Stimulated activated effector memory CD8-positive, alpha-beta T cell treated with anti-CD3 and anti-CD28 coated beads, Interleukin-12 subunit alpha, Interleukin-12 subunit beta, amount 100 ng/mL, for 72 hours (primary cell): ENCODE measurements at regions not wholly inside any gene's neighbourhood (a gene's known extent, or its start where the extent isn't known, plus 50 kb on each side); places are given as distances from the start of the nearest gene placed in this dataset.
A peak's percentile ranks its signal among the peaks of the same experiment; 100 is the strongest.

Source experiments
- ATAC-seq: fragments of 150-1000 bp; cut with Tn5 transposase; 2 replicates; pipeline ENCODE4 v1.10.0; 2021
- DNase-seq, 2 donors: peaks; one replicate each; pipeline ENCODE4 v3.0.0; 2021 to 2022; ENCODE audit warnings: low spot score in 2 of 2
- H3K27ac Mint-ChIP-seq: one replicate; pipeline ENCODE4 v1.8.0; 2022; ENCODE audit warnings: mild to moderate bottlenecking, mixed read lengths
- H3K36me3 Mint-ChIP-seq: one replicate; pipeline ENCODE4 v1.8.0; 2022; ENCODE audit warnings: mild to moderate bottlenecking, mixed read lengths
- H3K4me1 Mint-ChIP-seq: one replicate; pipeline ENCODE4 v1.8.0; 2022; ENCODE audit warnings: mixed read lengths
- H3K4me3 Mint-ChIP-seq: one replicate; pipeline ENCODE4 v1.8.0; 2022; ENCODE audit warnings: mild to moderate bottlenecking, mixed read lengths
- H3K9me3 Mint-ChIP-seq: one replicate; pipeline ENCODE4 v1.8.0; 2022; ENCODE audit warnings: mixed read lengths

GRCh38 chr2:47237375-47238334, 61.3 kb upstream of the CALM2 start:
- Mint-ChIP-seq H3K4me3 (no peak overlapping the region), H3K27ac (peak overlapping the region; percentile 67), H3K36me3 (no peaks in the 10 kb centered on the region), H3K9me3 (no peaks in the 10 kb centered on the region), H3K4me1 (no peaks in the 10 kb centered on the region)
- peak; percentile 62 for ATAC-seq
- DNase-seq: no peak

GRCh38 chr2:47236503-47237215, 60.3 kb upstream of the CALM2 start:
- DNase-seq: no peak

GRCh38 chr2:47235132-47235531, 58.8 kb upstream of the CALM2 start:
- ATAC-seq (no peak), DNase-seq (no peak)
- no peaks in the 10 kb centered on the region for H3K36me3 Mint-ChIP-seq
- no peak overlapping the region for H3K27ac Mint-ChIP-seq
- H3K9me3 Mint-ChIP-seq: no peaks in the 10 kb centered on the region
- no peak overlapping the region for H3K4me3 Mint-ChIP-seq
- no peaks in the 10 kb centered on the region for H3K4me1 Mint-ChIP-seq

More at GRCh38 chr2:47236503-47237215, 60.3 kb upstream of the CALM2 start:
- H3K9me3 Mint-ChIP-seq: no peaks in the 10 kb centered on the region
- H3K36me3 Mint-ChIP-seq: no peaks in the 10 kb centered on the region
- ATAC-seq: no peak
- no peak overlapping the region for H3K4me3 Mint-ChIP-seq
- H3K4me1 Mint-ChIP-seq: no peaks in the 10 kb centered on the region
- H3K27ac Mint-ChIP-seq: no peak overlapping the region

DNA sequence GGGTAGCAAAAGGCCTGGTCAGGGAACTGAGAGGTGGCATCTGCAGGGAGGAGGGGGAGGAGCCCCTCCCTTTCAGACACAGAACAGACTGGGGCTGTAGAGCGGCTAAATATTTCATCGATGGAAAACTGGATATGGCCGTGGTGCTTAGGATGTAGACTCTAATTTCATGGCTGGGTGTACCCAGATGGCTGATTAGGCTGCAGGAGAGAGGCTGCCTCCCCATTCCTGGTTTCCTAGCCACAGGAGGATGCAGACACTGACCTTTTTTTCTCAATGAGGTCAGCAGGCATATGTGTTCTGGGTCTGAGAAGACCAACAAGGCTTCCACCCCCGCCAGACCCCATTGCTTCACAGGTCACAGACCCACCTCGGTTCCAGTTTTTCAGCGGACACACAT, 58.1 kb upstream of the CALM2 start:
- no peaks in the 10 kb centered on the region for H3K4me1 Mint-ChIP-seq
- H3K36me3 Mint-ChIP-seq: no peaks in the 10 kb centered on the region
- H3K9me3 Mint-ChIP-seq: no peaks in the 10 kb centered on the region
- ATAC-seq (no peak), DNase-seq (no peak)
- no peak overlapping the region for H3K27ac Mint-ChIP-seq
- no peak overlapping the region for H3K4me3 Mint-ChIP-seq

DNA sequence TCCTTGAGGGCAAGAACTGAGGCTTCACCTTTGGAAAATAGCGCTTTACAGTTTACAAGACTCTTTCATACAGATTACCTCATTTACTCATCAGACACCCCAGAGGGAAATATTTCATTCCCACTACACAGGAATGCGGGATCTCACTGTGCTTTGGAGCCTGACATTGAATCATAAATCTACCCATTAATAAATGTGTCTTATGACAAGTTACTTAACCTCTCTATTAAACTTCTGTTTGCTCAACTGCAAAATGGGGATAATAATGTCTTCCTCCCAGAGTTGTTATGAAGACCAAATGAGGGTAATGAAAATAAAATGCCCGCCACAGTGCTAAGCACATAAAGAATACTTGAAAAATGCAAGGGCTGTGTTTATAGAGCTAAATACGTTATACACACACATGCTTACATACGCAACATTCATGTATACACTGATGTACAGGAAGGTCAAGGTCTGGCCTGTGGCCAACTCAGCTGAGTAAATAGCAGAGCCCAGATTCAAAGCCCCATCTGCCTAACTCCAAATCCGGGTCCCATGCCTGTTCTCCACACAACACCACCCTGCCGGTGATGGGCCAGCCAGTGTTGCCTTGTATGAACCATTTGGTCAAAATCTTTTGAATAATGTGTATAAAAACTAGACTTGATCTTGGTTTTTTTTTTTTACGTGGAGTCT, 56.6 kb upstream of the CALM2 start:
- Mint-ChIP-seq H3K4me3 (no peak overlapping the region), H3K9me3 (no peaks in the 10 kb centered on the region), H3K4me1 (no peaks in the 10 kb centered on the region), H3K27ac (peak overlapping the region; percentile 53), H3K36me3 (no peaks in the 10 kb centered on the region)
- DNase-seq: no peak
- no peak for ATAC-seq

DNA sequence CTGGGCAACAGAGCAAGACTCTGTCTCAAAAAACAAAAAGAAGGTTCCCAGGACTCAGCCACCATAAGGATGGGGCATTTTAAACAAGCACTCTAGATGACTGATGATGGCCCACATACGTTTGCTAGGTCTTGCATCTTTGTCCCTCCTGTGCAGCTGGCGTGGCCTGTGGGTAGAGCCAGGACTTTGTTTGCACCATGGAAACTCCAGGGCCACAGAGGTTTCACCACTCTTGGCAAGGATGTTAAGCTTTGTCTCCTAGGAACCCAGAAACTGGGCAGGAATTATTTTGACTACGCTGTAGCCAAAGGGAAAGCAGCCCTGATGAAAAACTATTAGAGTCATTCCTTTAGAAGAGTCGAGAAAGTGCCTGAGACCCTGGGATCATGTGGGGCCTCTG, 54.1 kb upstream of the CALM2 start:
- no peak for DNase-seq
- Mint-ChIP-seq H3K4me1 (no peaks in the 10 kb centered on the region), H3K4me3 (no peak overlapping the region), H3K27ac (no peak overlapping the region), H3K36me3 (no peaks in the 10 kb centered on the region), H3K9me3 (no peaks in the 10 kb centered on the region)
- no peak for ATAC-seq

- no peak overlapping the region for H3K4me3 Mint-ChIP-seq
- H3K9me3 Mint-ChIP-seq: no peaks in the 10 kb centered on the region
- H3K4me1 Mint-ChIP-seq: no peaks in the 10 kb centered on the region
- no peak overlapping the region for H3K27ac Mint-ChIP-seq
- no peak for DNase-seq
- no peak for ATAC-seq
- no peaks in the 10 kb centered on the region for H3K36me3 Mint-ChIP-seq
These were observed 51.4 kb upstream of the CALM2 start for GRCh38 chr2:47227532-47228279.

GRCh38 chr2:47226923-47227220, 50.6 kb upstream of the CALM2 start:
- no peak for DNase-seq
- H3K4me1 Mint-ChIP-seq: no peaks in the 10 kb centered on the region
- H3K4me3 Mint-ChIP-seq: no peak overlapping the region
- H3K36me3 Mint-ChIP-seq: no peaks in the 10 kb centered on the region
- no peak overlapping the region for H3K27ac Mint-ChIP-seq
- no peaks in the 10 kb centered on the region for H3K9me3 Mint-ChIP-seq
- no peak for ATAC-seq

- no peak overlapping the region for H3K4me3 Mint-ChIP-seq
- H3K36me3 Mint-ChIP-seq: no peaks in the 10 kb centered on the region
- no peak for DNase-seq
- H3K4me1 Mint-ChIP-seq: no peaks in the 10 kb centered on the region
- no peak overlapping the region for H3K27ac Mint-ChIP-seq
- no peaks in the 10 kb centered on the region for H3K9me3 Mint-ChIP-seq
- no peak for ATAC-seq
These were observed 50.0 kb upstream of the CALM2 start for GRCh38 chr2:47226132-47226922.
